ENCODE measurements at regions not wholly inside any gene's neighbourhood (a gene's known extent, or its start where the extent isn't known, plus 50 kb on each side); places are given as distances from the start of the nearest gene placed in this dataset.

DNA sequence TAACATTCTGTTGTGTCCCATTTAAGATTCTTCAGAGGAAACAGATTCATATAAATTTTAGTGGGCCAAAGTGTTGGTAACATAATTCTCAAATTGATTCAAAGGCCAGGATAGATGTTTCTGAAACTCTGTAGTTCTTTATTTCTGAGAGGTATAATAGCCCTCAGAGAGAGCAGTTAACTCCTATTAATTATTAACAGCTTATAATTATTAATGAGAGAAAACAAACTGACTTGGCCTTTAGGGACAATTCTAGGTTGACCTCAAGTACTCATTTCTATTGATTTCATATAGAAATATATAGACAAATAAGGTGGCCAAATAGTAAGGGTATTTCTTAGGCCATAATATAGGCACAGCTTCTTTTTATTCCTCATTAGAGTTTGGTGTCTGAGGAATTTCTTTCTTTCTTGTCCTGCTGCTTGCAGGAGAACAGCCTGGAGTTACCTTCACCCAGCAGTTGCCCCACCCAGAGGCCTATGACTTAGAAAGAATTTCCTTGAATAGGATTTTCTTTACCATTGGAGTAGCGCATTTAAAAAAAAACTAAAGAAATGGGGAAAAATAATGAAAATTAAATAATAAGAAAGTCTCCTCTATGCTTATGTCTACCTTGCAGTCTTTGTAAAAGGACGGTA, 1430.1 kb upstream of the SPRY2 start:
- TF ChIP-seq, protein P1, sequence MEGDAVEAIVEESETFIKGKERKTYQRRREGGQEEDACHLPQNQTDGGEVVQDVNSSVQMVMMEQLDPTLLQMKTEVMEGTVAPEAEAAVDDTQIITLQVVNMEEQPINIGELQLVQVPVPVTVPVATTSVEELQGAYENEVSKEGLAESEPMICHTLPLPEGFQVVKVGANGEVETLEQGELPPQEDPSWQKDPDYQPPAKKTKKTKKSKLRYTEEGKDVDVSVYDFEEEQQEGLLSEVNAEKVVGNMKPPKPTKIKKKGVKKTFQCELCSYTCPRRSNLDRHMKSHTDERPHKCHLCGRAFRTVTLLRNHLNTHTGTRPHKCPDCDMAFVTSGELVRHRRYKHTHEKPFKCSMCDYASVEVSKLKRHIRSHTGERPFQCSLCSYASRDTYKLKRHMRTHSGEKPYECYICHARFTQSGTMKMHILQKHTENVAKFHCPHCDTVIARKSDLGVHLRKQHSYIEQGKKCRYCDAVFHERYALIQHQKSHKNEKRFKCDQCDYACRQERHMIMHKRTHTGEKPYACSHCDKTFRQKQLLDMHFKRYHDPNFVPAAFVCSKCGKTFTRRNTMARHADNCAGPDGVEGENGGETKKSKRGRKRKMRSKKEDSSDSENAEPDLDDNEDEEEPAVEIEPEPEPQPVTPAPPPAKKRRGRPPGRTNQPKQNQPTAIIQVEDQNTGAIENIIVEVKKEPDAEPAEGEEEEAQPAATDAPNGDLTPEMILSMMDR (conservative IDR thresholded peaks at IDR 0.05; ENCODE audit: low read length), result no peak
- no peak for TF ChIP-seq EZH2phosphoT487 (IDR thresholded peaks at IDR 0.05; ENCODE audit: borderline replicate concordance, low read depth, low read length)
